HUES64 (cell line): ENCODE measurements at regions not wholly inside any gene's neighbourhood (a gene's known extent, or its start where the extent isn't known, plus 50 kb on each side); places are given as distances from the start of the nearest gene placed in this dataset.

Experiments
- H3K27ac ChIP-seq: 2 replicates; pipeline ENCODE4 v1.7.0; 2013; ENCODE audit warnings: low read depth, low read length, inconsistent platforms
- H3K27me3 ChIP-seq: 2 replicates; pipeline ENCODE4 v1.6.1; 2013; ENCODE audit warnings: mild to moderate bottlenecking, low read length; ENCODE audit not compliant: insufficient read depth
- H3K36me3 ChIP-seq: 2 replicates; pipeline ENCODE4 v1.6.1; 2013; ENCODE audit warnings: mild to moderate bottlenecking, low read length; ENCODE audit not compliant: insufficient read depth
- H3K4me1 ChIP-seq: 2 replicates; pipeline ENCODE4 v1.6.1; 2013; ENCODE audit warnings: mild to moderate bottlenecking, low read length, moderate library complexity; ENCODE audit not compliant: insufficient read depth
- H3K4me3 ChIP-seq: 2 replicates; pipeline ENCODE4 v1.5.1; 2013; ENCODE audit warnings: mild to moderate bottlenecking, low read length, moderate library complexity
- H3K9ac ChIP-seq: 2 replicates; pipeline ENCODE4 v1.6.1; 2013; ENCODE audit warnings: mild to moderate bottlenecking, low read depth, low read length
- H3K9me3 ChIP-seq: 2 replicates; pipeline ENCODE4 v1.6.1; 2013; ENCODE audit warnings: low read depth, low read length; ENCODE audit not compliant: insufficient read depth
- WGBS: fragments of 150-250, 120-280 bp; methylation state at CpG from one replicate; pipeline ENCODE4 v1.1.7; 2013; ENCODE audit warnings: missing lambda C conversion rate; 5-methylcytosine and 5-hydroxymethylcytosine counted together

DNA sequence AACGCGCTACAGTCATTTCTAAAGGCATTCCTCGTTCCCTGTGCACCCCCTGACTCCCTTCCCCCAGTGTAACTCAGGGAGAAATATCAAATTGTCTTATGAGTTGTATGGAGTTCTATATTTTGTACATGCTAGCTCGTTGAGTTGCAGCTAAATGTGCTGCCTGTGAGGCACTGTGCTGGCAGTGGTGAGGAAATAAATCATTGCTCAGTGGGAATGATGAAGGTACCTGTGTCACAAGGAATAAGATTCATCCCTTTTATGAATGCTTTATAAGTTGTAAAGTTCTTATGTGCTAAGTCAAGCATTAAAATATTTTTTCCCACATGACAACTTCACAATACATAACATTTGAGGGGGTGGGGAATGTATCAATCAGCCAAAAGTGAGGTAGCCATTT lies 939.6 kb upstream of the CRIM1 start:
- WGBS, result 87% methylated on average over 4 of the region's 4 CpGs
- peaks cover 5% of the 10 kb centered on the region for H3K4me1 ChIP-seq

DNA sequence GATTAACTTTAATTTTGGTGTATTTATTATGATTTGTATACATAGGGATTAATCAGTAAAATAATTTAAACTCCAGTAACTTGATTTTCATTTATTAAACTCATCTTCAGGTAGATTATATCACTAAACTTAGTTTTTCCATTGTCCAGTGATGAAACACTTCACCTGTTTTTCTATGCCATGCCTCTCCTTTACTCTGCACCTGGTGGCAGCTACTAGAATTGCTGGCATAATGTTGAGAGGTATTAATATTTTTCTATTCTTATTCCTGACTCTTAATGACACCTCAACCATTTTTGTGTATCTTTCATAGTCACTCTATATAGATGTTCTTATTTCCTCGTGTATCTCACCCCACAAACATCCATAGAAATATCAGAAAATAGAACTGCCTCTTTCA lies 940.3 kb upstream of the CRIM1 start:
- Histone ChIP-seq H3K4me1 (peaks cover 5% of the 10 kb centered on the region), H3K4me3 (no peak overlapping the region), H3K36me3 (no peaks in the 10 kb centered on the region), H3K27ac (no peak overlapping the region), H3K9ac (no peak overlapping the region), H3K27me3 (no peaks in the 10 kb centered on the region), H3K9me3 (no peaks in the 10 kb centered on the region)
- 61% methylated on average over 1 of the region's 1 CpG for WGBS

More for the DNA sequence above, 939.6 kb upstream of the CRIM1 start:
- Histone ChIP-seq H3K27me3 (no peaks in the 10 kb centered on the region), H3K4me3 (no peak overlapping the region), H3K27ac (no peak overlapping the region), H3K36me3 (no peaks in the 10 kb centered on the region), H3K9ac (no peak overlapping the region), H3K9me3 (no peaks in the 10 kb centered on the region)

DNA sequence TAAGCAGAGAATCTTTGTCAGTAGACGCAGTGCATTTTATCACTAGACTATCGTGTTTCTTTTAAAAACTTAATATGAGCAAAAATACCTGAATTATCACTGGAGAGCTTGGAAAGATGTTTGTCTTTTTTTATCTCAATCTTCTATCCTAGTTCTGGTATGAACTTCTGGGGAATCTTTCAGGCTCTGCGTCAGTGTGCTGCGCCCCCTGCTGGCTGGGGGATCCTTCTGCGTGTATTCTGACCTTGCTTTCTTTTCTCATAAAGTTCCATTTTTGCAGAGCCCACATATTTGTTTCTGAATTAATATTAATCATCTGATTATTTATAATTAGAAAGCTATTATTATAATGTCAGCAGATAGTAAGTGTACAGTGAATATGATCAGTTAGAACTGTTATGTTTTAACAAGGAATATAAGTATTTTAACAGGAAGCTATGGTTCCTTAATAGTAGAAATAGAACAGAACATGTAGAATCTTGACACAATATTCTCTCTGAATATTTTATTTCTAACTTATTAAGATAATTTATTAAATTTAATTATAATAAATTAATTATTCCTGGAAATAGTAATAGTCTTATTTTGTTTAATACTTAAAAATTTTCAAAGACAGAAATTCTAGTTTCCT lies 945.0 kb upstream of the CRIM1 start:
- Histone ChIP-seq H3K9me3 (no peaks in the 10 kb centered on the region), H3K4me1 (peaks cover 12% of the 10 kb centered on the region), H3K9ac (no peak overlapping the region), H3K27ac (no peak overlapping the region), H3K27me3 (no peaks in the 10 kb centered on the region), H3K36me3 (no peaks in the 10 kb centered on the region), H3K4me3 (no peak overlapping the region)
- WGBS, result 41% methylated on average over 5 of the region's 5 CpGs

DNA sequence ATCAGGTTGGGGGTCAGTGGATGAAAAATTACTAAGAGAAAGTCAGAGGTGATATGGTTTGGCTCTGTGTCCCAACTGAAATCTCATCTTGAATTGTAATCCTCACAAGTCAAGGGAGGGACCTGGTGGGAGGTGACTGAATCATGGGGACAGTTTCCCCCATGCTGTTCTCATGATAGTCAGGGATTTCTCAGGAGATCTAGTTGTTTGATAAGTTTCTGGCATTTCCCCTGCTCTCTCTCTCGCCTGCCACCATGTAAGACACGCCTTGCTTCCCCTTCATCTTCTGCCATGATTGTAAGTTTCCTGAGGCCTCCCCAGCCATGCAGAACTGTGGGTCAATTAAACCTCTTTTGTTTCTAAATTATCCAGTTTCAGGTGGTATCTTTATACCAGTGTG lies 945.8 kb upstream of the CRIM1 start:
- H3K36me3 ChIP-seq, result no peaks in the 10 kb centered on the region
- 91% methylated on average over 2 of the region's 2 CpGs for WGBS

DNA sequence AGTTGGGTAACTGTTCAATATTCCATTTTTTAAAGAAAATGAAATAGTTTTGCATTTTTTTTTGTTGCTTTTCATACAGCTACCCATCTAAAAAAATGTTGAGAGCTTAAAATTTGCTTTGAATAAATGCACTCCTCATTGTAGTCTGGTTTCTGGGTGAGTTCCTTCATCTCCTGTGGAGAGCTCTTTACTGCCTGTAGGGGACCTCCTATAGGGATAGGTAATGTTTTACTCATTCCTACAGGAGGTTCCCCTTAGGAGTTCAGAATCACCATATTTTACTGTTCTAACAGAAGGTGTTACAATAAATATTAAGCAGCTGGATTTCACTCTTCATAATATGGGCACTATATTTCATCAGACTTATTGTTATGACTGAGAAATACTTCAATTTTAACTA lies 947.3 kb upstream of the CRIM1 start:
- Histone ChIP-seq H3K4me1 (peaks cover 10% of the 10 kb centered on the region), H3K9ac (no peak overlapping the region)

More for the DNA sequence above, 945.8 kb upstream of the CRIM1 start:
- Histone ChIP-seq H3K4me3 (no peak overlapping the region), H3K9me3 (no peaks in the 10 kb centered on the region), H3K27me3 (no peaks in the 10 kb centered on the region), H3K27ac (no peak overlapping the region), H3K9ac (no peak overlapping the region), H3K4me1 (peaks cover 10% of the 10 kb centered on the region)

DNA sequence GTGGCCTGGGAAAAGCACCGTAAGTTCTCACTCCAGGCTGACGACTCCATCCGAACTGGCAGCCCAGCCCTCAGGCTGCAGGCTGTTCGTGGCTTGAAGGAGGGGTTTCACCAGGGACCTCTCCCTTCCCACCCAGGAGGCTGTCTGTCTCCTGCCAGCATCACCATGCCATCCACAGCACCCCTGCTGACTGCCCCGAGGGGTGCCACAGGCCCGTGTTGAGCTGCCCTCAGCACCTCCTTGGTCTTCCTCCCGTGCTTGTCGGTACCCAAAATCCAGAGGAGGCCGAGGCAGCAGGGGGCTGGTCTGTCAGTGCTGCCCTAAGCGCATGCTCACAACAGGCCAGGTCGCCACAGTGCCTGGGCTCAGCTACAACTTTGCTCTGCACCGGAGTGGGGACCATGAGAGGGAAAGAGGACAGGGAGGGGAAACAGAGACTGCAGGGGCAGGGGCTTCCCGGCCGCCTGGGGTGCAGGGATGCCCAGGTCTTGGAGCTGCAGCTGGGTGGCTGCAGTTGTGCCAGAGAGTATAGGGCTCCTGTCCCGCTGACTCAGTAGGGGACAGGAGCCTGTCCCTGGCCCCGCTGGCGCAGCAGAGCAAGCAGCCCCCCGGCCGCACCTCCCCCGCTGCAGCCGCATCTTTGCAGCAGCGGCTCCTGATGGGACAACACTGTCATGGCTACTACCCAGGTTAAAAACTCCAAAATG lies 963.7 kb upstream of the CRIM1 start:
- Histone ChIP-seq H3K27ac (no peak overlapping the region), H3K4me1 (no peaks in the 10 kb centered on the region), H3K9me3 (no peaks in the 10 kb centered on the region), H3K4me3 (no peak overlapping the region), H3K27me3 (no peaks in the 10 kb centered on the region), H3K9ac (no peak overlapping the region), H3K36me3 (no peaks in the 10 kb centered on the region)
- 95% methylated on average over 22 of the region's 22 CpGs for WGBS

More for the DNA sequence above, 947.3 kb upstream of the CRIM1 start:
- H3K9me3 ChIP-seq, result no peaks in the 10 kb centered on the region
- no peak overlapping the region for H3K4me3 ChIP-seq
- no peak overlapping the region for H3K27ac ChIP-seq
- H3K36me3 ChIP-seq, result no peaks in the 10 kb centered on the region
- H3K27me3 ChIP-seq, result no peaks in the 10 kb centered on the region

DNA sequence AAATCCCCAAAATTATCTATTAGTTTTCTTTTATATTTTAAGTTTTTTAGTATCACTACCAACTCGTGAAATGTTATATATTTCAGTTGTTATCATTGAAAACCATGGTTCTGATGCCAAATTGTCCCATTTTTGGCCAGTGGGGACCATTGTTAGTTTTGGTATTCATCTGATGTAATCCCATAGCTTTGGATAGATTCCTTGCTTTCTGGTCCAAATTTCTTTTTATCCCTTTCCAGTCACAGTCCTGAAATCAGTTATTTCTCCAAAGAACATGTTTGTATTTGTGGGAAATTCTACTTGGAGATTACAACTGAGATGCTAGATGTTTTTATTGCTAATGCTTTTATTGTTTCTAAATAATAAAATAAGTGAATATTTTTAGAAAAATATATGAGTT lies 976.8 kb upstream of the CRIM1 start:
- Histone ChIP-seq H3K9me3 (no peaks in the 10 kb centered on the region), H3K9ac (no peak overlapping the region), H3K4me3 (no peak overlapping the region), H3K36me3 (no peaks in the 10 kb centered on the region), H3K27ac (no peak overlapping the region), H3K4me1 (no peaks in the 10 kb centered on the region), H3K27me3 (no peaks in the 10 kb centered on the region)
- WGBS, result 100% methylated on average over 1 of the region's 1 CpG

DNA sequence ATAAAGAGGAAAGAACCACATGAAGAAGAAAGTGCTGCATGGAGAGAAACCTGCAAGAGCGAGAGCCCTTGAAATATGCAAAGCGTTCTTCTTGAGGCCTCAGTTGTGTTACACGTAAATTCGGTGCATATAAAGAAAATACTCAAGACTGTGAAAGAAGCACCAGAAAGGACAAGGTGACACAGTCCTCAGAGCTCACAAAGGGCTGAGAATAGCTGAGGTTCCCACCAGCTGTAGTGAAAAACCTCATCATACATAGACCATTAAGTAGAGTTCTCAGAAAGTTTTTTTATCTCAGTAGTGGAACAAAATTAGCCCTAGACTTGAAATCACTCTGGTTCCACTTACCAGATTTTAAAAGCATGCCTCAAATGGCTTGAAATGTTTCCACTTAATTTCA lies 980.7 kb upstream of the CRIM1 start:
- no peak overlapping the region for H3K27ac ChIP-seq
- no peaks in the 10 kb centered on the region for H3K36me3 ChIP-seq
- WGBS, result 92% methylated on average over 4 of the region's 4 CpGs
- 0 out of 2 replicates have a peak, but pooled peaks cover 3% of the 10 kb centered on the region for H3K9me3 ChIP-seq
- H3K4me3 ChIP-seq, result no peak overlapping the region
- no peaks in the 10 kb centered on the region for H3K27me3 ChIP-seq
- H3K4me1 ChIP-seq, result no peaks in the 10 kb centered on the region; the same call in 1 of the 2 replicates
- no peak overlapping the region for H3K9ac ChIP-seq

DNA sequence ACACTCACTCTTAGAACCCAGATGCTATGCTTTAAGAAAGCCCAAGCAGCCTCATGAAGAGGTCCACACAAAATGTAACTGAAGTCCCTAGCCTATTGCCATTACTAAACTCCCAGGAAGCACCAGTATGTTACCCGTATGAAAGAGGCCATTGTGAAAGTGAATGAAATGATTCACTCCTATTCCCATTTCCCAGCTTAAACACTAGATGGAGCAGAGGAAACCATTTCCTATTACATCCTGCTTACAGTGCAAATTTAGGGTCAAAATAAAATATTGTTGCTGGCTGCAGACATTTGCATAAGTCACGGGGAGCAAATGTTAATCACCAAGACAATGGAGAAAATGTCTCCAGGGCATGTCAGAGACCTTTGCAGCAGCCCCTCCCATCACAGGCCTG lies 989.7 kb upstream of the CRIM1 start:
- 43% methylated on average over 1 of the region's 2 CpGs for WGBS
- Histone ChIP-seq H3K4me3 (no peak overlapping the region), H3K9ac (no peak overlapping the region), H3K36me3 (no peaks in the 10 kb centered on the region), H3K27ac (no peak overlapping the region), H3K4me1 (no peaks in the 10 kb centered on the region), H3K9me3 (peaks cover 5% of the 10 kb centered on the region; the same call in 1 of the 2 replicates), H3K27me3 (no peaks in the 10 kb centered on the region)

DNA sequence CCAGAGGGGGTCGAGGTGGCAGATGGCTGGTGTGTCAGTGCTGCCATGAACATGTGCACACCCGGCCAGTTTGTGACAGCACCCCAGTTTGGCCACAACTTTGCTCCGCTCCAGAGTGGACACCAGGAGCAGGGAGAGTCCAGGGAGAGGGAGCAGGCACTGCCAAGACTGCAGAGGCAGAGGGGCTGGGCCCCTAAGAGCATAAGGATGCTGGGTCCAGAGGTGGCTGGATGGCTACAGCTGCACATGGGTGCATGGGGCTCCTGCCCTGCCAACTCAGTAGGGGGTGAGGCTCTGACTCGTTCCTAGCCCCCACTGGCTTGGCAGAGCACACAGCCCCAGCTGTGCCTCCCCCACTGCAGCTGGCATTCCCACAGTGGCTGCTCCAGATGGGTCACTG lies 999.2 kb upstream of the CRIM1 start:
- WGBS, result 92% methylated on average over 4 of the region's 4 CpGs
- H3K27me3 ChIP-seq, result no peaks in the 10 kb centered on the region
- no peak overlapping the region for H3K4me3 ChIP-seq

DNA sequence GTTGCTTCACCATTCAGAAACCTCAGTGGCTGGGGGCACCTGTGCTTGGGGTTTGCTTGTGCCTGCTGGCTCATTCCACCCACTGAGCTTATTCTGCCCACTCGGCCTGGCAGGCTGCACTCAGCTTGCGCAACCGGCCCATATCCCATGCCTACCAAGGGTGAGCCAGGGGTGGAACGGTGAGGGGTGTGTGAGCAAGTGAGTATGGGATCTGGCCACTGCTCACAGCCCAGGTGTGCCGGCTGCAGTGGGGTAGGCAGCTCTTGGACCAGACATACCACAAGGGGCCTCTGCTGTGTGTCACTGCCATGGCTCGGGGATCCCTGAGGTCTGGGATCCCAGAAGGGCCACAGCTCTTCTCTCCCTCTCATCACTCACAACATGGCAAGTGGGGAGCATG lies 1000.5 kb upstream of the CRIM1 start:
- Histone ChIP-seq H3K27me3 (no peaks in the 10 kb centered on the region), H3K9me3 (peaks cover 17% of the 10 kb centered on the region), H3K36me3 (no peaks in the 10 kb centered on the region), H3K27ac (no peak overlapping the region), H3K4me3 (no peak overlapping the region), H3K9ac (no peak overlapping the region), H3K4me1 (no peaks in the 10 kb centered on the region)
- WGBS, result 94% methylated on average over 6 of the region's 6 CpGs

More for the DNA sequence above, 999.2 kb upstream of the CRIM1 start:
- Histone ChIP-seq H3K9me3 (peaks cover 17% of the 10 kb centered on the region), H3K4me1 (no peaks in the 10 kb centered on the region), H3K36me3 (no peaks in the 10 kb centered on the region), H3K9ac (no peak overlapping the region), H3K27ac (no peak overlapping the region)
